ENCODE measurements at regions not wholly inside any gene's neighbourhood (a gene's known extent, or its start where the extent isn't known, plus 50 kb on each side); places are given as distances from the start of the nearest gene placed in this dataset.

GRCh38 chr10:62745581-62745980, 58.9 kb upstream of the ADO start:
- H3K23me2 ChIP-seq (ENCODE audit: insufficient read length, low read depth, low read length, poor library complexity, severe bottlenecking), result no peaks in the 10 kb centered on the region
- Mint-ChIP-seq H3K9me3 (no peaks in the 10 kb centered on the region), H3K36me3 (ENCODE audit: insufficient read depth in 1 of 3, low read depth in 3 of 3) (no peaks in the 10 kb centered on the region), H3K27me3 (ENCODE audit: low read depth) (no peaks in the 10 kb centered on the region), H3K27ac (no peak overlapping the region), H3K4me1 (no peaks in the 10 kb centered on the region; a peak in 1 of 4 replicates), H3K4me3 (no peak overlapping the region)
- no peak for TF ChIP-seq CTCF (conservative IDR thresholded peaks at IDR 0.05)
- H3T11ph ChIP-seq (ENCODE audit: low read length), result no peak overlapping the region
- H4K5ac ChIP-seq (ENCODE audit: insufficient read length, low read depth, low read length), result no peak overlapping the region
- no peaks in the 10 kb centered on the region for H3K9me3 ChIP-seq (ENCODE audit: control insufficient read depth, low read depth, low read length)
- DNase-seq, result no peak
- H4K8ac ChIP-seq (replicated peaks; ENCODE audit: insufficient read length, low read depth, low read length), result no peak overlapping the region
- H3K18ac ChIP-seq (ENCODE audit: insufficient read length, low read depth, low read length), result no peak overlapping the region
- no peak overlapping the region for H3K4ac ChIP-seq (ENCODE audit: low read depth, low read length)
- no peak overlapping the region for H3K4me2 ChIP-seq (ENCODE audit: insufficient read depth, insufficient read length, low read length)
- no peak overlapping the region for H3K23ac ChIP-seq (ENCODE audit: insufficient read length, low read depth, low read length)
- no peak overlapping the region for H2BK120ac ChIP-seq (ENCODE audit: low read depth, low read length, poor library complexity, severe bottlenecking)
- H3K14ac ChIP-seq (ENCODE audit: insufficient read depth, low read length), result no peak overlapping the region
- no peaks in the 10 kb centered on the region for H3K27me3 ChIP-seq (ENCODE audit: insufficient read depth, low read length)
- no CpG with 5 or more reads among the region's 2 CpGs for WGBS (ENCODE audit: extremely low coverage, insufficient read length, low lambda C conversion rate)
- H4K91ac ChIP-seq (ENCODE audit: insufficient read length, low read depth, low read length), result no peak overlapping the region
- no peak overlapping the region for H2BK5ac ChIP-seq (ENCODE audit: insufficient read length, low read length)
- H3K9ac ChIP-seq (ENCODE audit: extremely low read depth, insufficient read length, low read length), result no peak overlapping the region
- H2BK15ac ChIP-seq (ENCODE audit: low read depth, low read length), result no peak overlapping the region
- no peaks in the 10 kb centered on the region for H4K20me1 ChIP-seq (ENCODE audit: control insufficient read depth, insufficient read depth, insufficient read length)
- no peak overlapping the region for H2BK12ac ChIP-seq (ENCODE audit: insufficient read length, low read depth, low read length)
- no peak overlapping the region for H2AFZ ChIP-seq (ENCODE audit: low read length)
- no peaks in the 10 kb centered on the region for H3K4me1 ChIP-seq (ENCODE audit: insufficient read depth, low read length)
- H2AK5ac ChIP-seq (ENCODE audit: insufficient read length, low read length), result no peak overlapping the region
- H3K27ac ChIP-seq (ENCODE audit: insufficient read length, low read depth, low read length), result no peak overlapping the region
- H3K79me1 ChIP-seq (ENCODE audit: insufficient read depth, low read depth, low read length, poor library complexity, severe bottlenecking), result no peaks in the 10 kb centered on the region
- no peaks in the 10 kb centered on the region for H3K79me2 ChIP-seq (ENCODE audit: insufficient read depth, low read length)
- no peak overlapping the region for H3K56ac ChIP-seq (ENCODE audit: insufficient read length, low read depth, low read length)
- H2BK20ac ChIP-seq (ENCODE audit: low read depth, low read length, poor library complexity, severe bottlenecking), result no peak overlapping the region

Data from H9 (cell line).